HL-60 (cell line): ENCODE measurements at regions not wholly inside any gene's neighbourhood (a gene's known extent, or its start where the extent isn't known, plus 50 kb on each side); places are given as distances from the start of the nearest gene placed in this dataset.

Experiments
- DNase-seq, 2 experiments: peaks; one replicate each; pipeline ENCODE4 v3.0.0-alpha.2; 2010 to 2020; ENCODE audit warnings: low read depth in 1 of 2, low spot score in 1 of 2
- H3K27ac ChIP-seq: fragments of 250-450 bp; sonication (Bioruptor Pico); replicated peaks from 2 replicates; pipeline ENCODE4 v1.5.1; 2020; ENCODE audit warnings: mild to moderate bottlenecking, moderate library complexity
- H3K27me3 ChIP-seq: fragments of 250-450 bp; sonication (Bioruptor Pico); 2 replicates; pipeline ENCODE4 v1.5.1; 2021; ENCODE audit warnings: mild to moderate bottlenecking, moderate library complexity; ENCODE audit not compliant: insufficient read depth, poor library complexity, severe bottlenecking
- H3K4me3 ChIP-seq: replicated peaks from 2 replicates; pipeline ENCODE4 v1.5.1; 2011; ENCODE audit warnings: mild to moderate bottlenecking, control low read depth, low read length; ENCODE audit not compliant: insufficient read depth
- GABPA ChIP-seq: IDR thresholded peaks from 2 replicates; pipeline ENCODE4 v1.6.1; 2012; ENCODE audit warnings: low read depth
- POLR2AphosphoS5 ChIP-seq: IDR thresholded peaks from 2 replicates; pipeline ENCODE4 v1.6.1; 2012; ENCODE audit warnings: low read depth
- SPI1 ChIP-seq: IDR thresholded peaks from 2 replicates; pipeline ENCODE4 v1.6.1; 2012; ENCODE audit warnings: low read depth, mild to moderate bottlenecking, borderline replicate concordance
- TF ChIP-seq, protein P1 (sequence below): IDR thresholded peaks from one replicate; pipeline ENCODE4 v1.5.1; 2011; ENCODE audit warnings: low read length, control low read depth, inconsistent platforms; ENCODE audit not compliant: insufficient read depth
- TF ChIP-seq, protein P2 (sequence below): IDR thresholded peaks from 2 replicates; pipeline ENCODE4 v1.6.1; 2012; ENCODE audit warnings: low read depth; ENCODE audit not compliant: insufficient replicate concordance

DNA sequence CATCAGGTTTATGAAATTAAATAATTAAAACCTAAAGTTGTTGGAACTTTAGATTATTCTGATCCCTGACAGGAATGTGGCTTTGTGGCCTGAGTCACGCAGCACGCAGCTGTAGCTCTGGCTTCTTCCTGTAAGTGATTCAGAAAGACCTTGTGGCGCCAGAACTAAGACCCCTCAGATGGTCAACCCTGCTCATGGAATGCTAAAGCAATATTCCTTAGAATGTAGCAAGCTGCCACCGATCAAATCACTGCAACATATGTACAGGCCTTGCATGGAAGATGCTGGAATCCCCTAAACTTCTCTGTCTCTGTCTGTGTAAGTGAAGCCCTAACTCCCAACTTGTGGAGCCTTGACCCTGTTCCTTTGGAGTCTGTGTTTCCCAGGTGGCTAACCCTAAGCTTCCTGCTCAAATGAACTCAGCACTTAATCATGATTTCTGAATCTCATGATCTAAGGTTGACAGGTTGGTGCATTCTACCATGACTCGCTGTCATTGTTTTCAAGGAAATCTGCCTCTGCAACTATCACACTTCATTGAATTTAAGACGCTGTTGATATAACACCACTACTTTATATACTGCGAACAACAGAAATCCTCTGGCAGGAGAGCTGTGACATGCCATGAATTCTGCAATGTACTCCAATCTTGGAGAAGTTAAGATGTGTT lies 111.2 kb upstream of the CST7 start:
- DNase-seq, result no peak
- H3K4me3 ChIP-seq, result no peak overlapping the region

DNA sequence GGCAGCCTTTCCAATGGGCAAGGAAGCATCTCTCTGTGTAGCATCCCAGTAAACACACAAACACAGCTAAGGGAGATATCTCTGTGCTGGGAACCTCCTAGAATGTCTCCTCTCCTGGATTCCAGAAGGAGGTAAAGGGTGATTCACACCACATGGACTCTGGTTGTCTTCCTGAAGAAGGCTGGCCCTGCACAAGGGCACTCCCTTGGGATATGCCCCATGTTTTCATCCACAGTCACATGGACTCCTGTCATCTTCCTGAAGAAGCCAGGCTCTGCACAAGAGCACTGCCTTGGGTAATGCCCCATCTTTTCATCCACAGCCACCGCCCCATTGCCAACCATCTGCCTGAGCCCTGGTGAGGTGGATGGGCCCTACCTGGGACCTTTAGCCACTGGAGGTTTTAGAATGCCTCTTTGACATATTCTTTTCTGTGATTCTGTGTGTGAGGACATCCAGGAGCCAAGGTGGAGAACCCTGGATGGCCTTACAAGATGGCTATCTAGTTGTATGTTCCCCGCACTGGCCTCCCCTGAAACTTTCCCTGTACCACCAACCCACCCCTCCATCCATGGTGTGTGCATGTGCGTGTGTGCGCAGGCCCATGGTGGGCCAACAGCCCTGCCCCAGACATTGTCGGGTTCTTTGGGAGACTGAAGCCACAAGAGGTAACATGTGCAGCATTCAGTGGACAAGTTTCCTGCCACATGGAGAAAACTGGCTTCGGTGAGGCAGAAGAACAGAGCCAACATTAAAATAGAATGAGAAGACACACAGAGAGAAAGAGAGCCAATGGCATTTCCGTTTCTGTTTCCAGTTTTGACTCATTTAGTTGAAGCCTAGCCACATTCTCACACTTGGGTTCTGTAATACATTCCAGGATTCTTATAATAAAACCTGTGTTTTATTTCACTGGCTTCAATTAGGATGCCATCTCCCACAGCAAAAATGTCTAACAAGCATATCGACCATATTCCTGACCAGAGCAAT lies 110.2 kb upstream of the CST7 start:
- Histone ChIP-seq H3K27me3 (peaks cover 3% of the 10 kb centered on the region), H3K27ac (no peak overlapping the region), H3K4me3 (no peak overlapping the region)
- TF ChIP-seq POLR2AphosphoS5 (no peak), GABPA (no peak), SPI1 (no peak)
- TF ChIP-seq, protein P1, sequence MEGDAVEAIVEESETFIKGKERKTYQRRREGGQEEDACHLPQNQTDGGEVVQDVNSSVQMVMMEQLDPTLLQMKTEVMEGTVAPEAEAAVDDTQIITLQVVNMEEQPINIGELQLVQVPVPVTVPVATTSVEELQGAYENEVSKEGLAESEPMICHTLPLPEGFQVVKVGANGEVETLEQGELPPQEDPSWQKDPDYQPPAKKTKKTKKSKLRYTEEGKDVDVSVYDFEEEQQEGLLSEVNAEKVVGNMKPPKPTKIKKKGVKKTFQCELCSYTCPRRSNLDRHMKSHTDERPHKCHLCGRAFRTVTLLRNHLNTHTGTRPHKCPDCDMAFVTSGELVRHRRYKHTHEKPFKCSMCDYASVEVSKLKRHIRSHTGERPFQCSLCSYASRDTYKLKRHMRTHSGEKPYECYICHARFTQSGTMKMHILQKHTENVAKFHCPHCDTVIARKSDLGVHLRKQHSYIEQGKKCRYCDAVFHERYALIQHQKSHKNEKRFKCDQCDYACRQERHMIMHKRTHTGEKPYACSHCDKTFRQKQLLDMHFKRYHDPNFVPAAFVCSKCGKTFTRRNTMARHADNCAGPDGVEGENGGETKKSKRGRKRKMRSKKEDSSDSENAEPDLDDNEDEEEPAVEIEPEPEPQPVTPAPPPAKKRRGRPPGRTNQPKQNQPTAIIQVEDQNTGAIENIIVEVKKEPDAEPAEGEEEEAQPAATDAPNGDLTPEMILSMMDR, result no peak
- TF ChIP-seq, protein P2, sequence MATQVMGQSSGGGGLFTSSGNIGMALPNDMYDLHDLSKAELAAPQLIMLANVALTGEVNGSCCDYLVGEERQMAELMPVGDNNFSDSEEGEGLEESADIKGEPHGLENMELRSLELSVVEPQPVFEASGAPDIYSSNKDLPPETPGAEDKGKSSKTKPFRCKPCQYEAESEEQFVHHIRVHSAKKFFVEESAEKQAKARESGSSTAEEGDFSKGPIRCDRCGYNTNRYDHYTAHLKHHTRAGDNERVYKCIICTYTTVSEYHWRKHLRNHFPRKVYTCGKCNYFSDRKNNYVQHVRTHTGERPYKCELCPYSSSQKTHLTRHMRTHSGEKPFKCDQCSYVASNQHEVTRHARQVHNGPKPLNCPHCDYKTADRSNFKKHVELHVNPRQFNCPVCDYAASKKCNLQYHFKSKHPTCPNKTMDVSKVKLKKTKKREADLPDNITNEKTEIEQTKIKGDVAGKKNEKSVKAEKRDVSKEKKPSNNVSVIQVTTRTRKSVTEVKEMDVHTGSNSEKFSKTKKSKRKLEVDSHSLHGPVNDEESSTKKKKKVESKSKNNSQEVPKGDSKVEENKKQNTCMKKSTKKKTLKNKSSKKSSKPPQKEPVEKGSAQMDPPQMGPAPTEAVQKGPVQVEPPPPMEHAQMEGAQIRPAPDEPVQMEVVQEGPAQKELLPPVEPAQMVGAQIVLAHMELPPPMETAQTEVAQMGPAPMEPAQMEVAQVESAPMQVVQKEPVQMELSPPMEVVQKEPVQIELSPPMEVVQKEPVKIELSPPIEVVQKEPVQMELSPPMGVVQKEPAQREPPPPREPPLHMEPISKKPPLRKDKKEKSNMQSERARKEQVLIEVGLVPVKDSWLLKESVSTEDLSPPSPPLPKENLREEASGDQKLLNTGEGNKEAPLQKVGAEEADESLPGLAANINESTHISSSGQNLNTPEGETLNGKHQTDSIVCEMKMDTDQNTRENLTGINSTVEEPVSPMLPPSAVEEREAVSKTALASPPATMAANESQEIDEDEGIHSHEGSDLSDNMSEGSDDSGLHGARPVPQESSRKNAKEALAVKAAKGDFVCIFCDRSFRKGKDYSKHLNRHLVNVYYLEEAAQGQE, result no peak
- no peak for DNase-seq

More for the DNA sequence above, 111.2 kb upstream of the CST7 start:
- TF ChIP-seq POLR2AphosphoS5 (no peak), SPI1 (no peak), GABPA (no peak)
- TF ChIP-seq, protein P1, result no peak
- TF ChIP-seq, protein P2, result no peak
- Histone ChIP-seq H3K27me3 (no peaks in the 10 kb centered on the region), H3K27ac (no peak overlapping the region)

DNA sequence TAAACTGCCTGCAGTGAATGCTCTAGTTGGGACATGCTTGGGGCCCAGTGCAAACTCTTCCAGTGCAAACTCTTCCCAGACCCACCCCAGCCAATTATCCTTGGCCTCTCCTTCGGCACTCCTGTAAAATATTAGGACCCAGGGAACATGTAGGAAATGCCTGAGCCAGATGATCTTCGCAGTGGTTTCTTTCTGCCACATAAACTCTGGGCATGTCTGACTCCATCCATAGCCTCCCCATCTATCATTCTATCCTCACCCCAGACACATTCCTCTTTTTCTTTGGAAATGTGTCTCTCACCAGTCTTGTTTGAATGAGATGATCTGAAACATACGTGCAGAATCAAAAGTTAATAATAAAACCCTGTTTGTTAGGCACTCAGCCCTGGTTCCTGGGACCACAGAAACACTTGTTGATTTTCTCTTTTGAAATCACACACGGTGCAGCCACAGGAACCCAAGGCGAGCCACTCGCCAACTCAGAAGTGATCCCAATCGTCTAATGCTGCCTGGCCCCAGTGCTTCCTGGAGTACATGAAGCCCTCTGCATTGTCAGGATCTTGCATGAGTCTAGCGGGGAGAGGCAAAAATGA lies 108.9 kb upstream of the CST7 start:
- DNase-seq, result no peak
- Histone ChIP-seq H3K27me3 (peaks cover 3% of the 10 kb centered on the region), H3K4me3 (no peak overlapping the region), H3K27ac (no peak overlapping the region)
- TF ChIP-seq POLR2AphosphoS5 (no peak), SPI1 (no peak), GABPA (no peak)
- TF ChIP-seq, protein P2, result no peak
- TF ChIP-seq, protein P1, result no peak
